ENCODE measurements at regions not wholly inside any gene's neighbourhood (a gene's known extent, or its start where the extent isn't known, plus 50 kb on each side); places are given as distances from the start of the nearest gene placed in this dataset.
"Not testable (repeated sequence)": the region's sequence is repeated elsewhere in the genome, so short reads cannot be mapped to it uniquely, and the experiment has no call there.

DNA sequence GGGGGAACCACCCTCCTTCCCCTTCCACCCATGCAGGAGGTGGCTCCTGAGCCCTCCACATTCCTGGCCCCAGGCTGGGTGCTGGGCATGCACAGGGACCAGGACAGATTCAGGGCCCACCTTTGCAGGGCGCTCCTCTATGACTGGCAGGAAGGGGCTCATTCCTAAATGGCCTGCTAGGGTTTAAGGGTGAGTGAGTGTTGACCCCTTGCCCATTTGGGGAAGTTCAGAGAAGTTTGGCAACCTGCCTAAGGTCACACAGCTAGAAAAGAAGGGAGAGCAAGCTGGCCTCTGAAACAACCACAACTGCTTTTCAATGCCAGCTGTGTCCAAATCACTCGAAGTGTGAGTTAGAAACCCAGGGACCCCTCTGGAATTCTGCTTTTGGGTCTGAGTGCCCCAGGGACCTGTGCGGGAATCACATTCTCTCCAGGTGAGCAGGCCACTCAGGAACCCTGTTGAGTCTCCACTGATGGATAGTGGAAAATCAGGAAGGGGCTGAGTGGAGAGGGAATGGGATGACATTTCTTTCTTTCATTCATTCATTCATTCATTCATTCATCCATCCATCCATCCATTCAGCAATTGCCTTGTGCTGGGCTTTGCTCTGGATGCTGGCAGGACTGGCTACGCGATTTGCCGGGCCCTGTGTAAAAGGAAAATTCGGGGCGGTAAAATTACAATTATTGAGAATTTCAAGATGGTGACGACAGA is 191.9 kb downstream of the C9orf50 start:
- no peak overlapping the region for H3K23ac ChIP-seq (ENCODE audit: low read length in 2 of 2)
- H4K91ac ChIP-seq (ENCODE audit: low read length): peak overlapping the region; percentile 19
- peak overlapping the region; percentile 20 to 93 for H2BK12ac ChIP-seq (ENCODE audit: low read length in 2 of 2)
- H2BK15ac ChIP-seq (ENCODE audit: low read depth, poor library complexity, severe bottlenecking): peak overlapping the region; percentile 19
- H2BK5ac ChIP-seq (ENCODE audit: low read depth, low read length, poor library complexity, severe bottlenecking): no peak overlapping the region
- no peaks in the 10 kb centered on the region for H3K79me1 ChIP-seq (replicated peaks; ENCODE audit: low read length, poor library complexity, severe bottlenecking)
- no peak for DNase-seq
- no peak overlapping the region for H4K8ac ChIP-seq (ENCODE audit: low read length)
- no peaks in the 10 kb centered on the region for H3K36me3 ChIP-seq (ENCODE audit: control insufficient read depth in 1 of 2, insufficient read depth in 2 of 2, low read depth in 1 of 2, low read length in 2 of 2)
- peaks cover 13% of the 10 kb centered on the region for H3K4me1 ChIP-seq (ENCODE audit: control insufficient read depth, insufficient read depth, low read depth, low read length)
- H2AFZ ChIP-seq (ENCODE audit: low read depth, low read length): no peak overlapping the region
- H3K9me3 ChIP-seq (ENCODE audit: control insufficient read depth, low read length): no peaks in the 10 kb centered on the region
- H3K18ac ChIP-seq (ENCODE audit: low read depth in 1 of 2, low read length in 2 of 2): peak overlapping the region; percentile 46 to 48
- H3K4me2 ChIP-seq (ENCODE audit: low read length, poor library complexity, severe bottlenecking): no peak overlapping the region
- H3K4ac ChIP-seq (ENCODE audit: low read depth in 1 of 2, low read length in 2 of 2): peak overlapping the region in 1 of 2 experiments; percentile 6
- no peak overlapping the region for H3K27ac ChIP-seq (ENCODE audit: low read length, poor library complexity, severe bottlenecking)
- H2AK5ac ChIP-seq (ENCODE audit: low read length, severe bottlenecking): no peak overlapping the region
- H2BK120ac ChIP-seq (ENCODE audit: low read depth, low read length): no peak overlapping the region
- 90% methylated on average over 9 of the region's 9 CpGs for WGBS
- H3K4me3 ChIP-seq (ENCODE audit: insufficient read depth in 1 of 2, low read depth in 1 of 2, low read length in 2 of 2): no peak overlapping the region
- no peak overlapping the region for H3K9ac ChIP-seq (ENCODE audit: low read length)
- H3K27me3 ChIP-seq (ENCODE audit: control insufficient read depth in 1 of 2, insufficient read depth in 1 of 2, low read length in 2 of 2): peaks cover 0 to 8% of the 10 kb centered on the region in 2 experiments
- H3K14ac ChIP-seq (ENCODE audit: low read length in 2 of 2): no peak overlapping the region

DNA sequence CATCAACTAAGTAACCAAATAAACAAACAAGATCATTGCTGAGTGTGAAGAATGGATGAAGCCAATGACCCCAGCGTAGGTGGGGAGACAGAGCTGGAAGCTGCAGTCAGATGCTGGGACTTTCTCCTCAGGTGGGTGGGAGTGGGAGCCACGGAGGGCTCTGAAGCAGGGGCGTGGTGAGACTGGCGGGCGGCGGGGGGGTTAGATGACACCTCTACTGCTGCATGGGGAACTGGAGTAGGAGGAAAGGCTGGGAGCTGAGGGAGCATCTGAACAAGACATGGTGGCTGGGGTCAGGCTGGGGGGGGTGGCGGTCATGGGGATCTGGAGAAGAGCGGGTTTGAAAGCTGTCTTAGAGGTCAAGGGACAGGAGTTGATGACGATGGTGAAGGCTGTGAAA is 193.8 kb downstream of the C9orf50 start:
- no peak overlapping the region for H3K4me3 ChIP-seq (ENCODE audit: insufficient read depth in 1 of 2, low read depth in 1 of 2, low read length in 2 of 2)
- no peak overlapping the region for H4K8ac ChIP-seq (ENCODE audit: low read length)
- H4K91ac ChIP-seq (ENCODE audit: low read length): peak overlapping the region; percentile 4
- no peak overlapping the region for H2AK5ac ChIP-seq (ENCODE audit: low read length, severe bottlenecking)
- H2AFZ ChIP-seq (ENCODE audit: low read depth, low read length): no peak overlapping the region
- no peak overlapping the region for H3K9ac ChIP-seq (ENCODE audit: low read length)
- no peak overlapping the region for H2BK12ac ChIP-seq (ENCODE audit: low read length in 2 of 2)
- H3K27ac ChIP-seq (ENCODE audit: low read length, poor library complexity, severe bottlenecking): no peak overlapping the region
- 84% methylated on average over 9 of the region's 9 CpGs for WGBS
- peaks cover 14% of the 10 kb centered on the region for H3K4me1 ChIP-seq (ENCODE audit: control insufficient read depth, insufficient read depth, low read depth, low read length)
- no peaks in the 10 kb centered on the region for H3K36me3 ChIP-seq (ENCODE audit: control insufficient read depth in 1 of 2, insufficient read depth in 2 of 2, low read depth in 1 of 2, low read length in 2 of 2)
- no peak overlapping the region for H3K4me2 ChIP-seq (ENCODE audit: low read length, poor library complexity, severe bottlenecking)
- no peak overlapping the region for H3K14ac ChIP-seq (ENCODE audit: low read length in 2 of 2)
- peaks cover 0 to 4% of the 10 kb centered on the region in 2 experiments for H3K27me3 ChIP-seq (ENCODE audit: control insufficient read depth in 1 of 2, insufficient read depth in 1 of 2, low read length in 2 of 2)
- no peak overlapping the region for H3K23ac ChIP-seq (ENCODE audit: low read length in 2 of 2)
- DNase-seq: no peak
- H2BK15ac ChIP-seq (ENCODE audit: low read depth, poor library complexity, severe bottlenecking): no peak overlapping the region
- no peak overlapping the region for H3K4ac ChIP-seq (ENCODE audit: low read depth in 1 of 2, low read length in 2 of 2)
- H3K18ac ChIP-seq (ENCODE audit: low read depth in 1 of 2, low read length in 2 of 2): no peak overlapping the region
- H3K9me3 ChIP-seq (ENCODE audit: control insufficient read depth, low read length): no peaks in the 10 kb centered on the region
- no peak overlapping the region for H2BK120ac ChIP-seq (ENCODE audit: low read depth, low read length)
- no peaks in the 10 kb centered on the region for H3K79me1 ChIP-seq (replicated peaks; ENCODE audit: low read length, poor library complexity, severe bottlenecking)
- no peak overlapping the region for H2BK5ac ChIP-seq (ENCODE audit: low read depth, low read length, poor library complexity, severe bottlenecking)

DNA sequence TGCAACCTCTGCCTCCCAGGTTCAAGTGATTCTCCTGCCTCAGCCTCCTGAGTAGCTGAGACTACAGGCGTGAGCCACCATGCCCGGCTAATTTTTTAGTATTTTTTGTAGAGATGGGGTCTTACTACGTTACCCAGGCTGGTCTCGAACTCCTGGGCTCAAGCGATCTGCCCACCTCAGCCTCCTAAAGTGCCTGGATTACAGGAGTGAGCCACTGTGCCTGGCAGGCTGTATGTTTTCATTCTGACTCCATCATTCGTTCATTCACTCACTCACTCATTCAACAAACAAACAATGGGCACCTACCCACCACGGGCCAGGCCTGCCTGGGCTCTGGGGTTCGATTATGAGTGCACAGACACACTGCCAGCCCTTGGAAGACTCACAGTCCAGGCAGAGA is 197.1 kb downstream of the C9orf50 start:
- not testable (repeated sequence) for H2BK5ac ChIP-seq (ENCODE audit: low read depth, low read length, poor library complexity, severe bottlenecking); H3K23ac ChIP-seq (ENCODE audit: low read length in 2 of 2); H2BK120ac ChIP-seq (ENCODE audit: low read depth, low read length); H3K27ac ChIP-seq (ENCODE audit: low read length, poor library complexity, severe bottlenecking); H3K4me3 ChIP-seq (ENCODE audit: insufficient read depth in 1 of 2, low read depth in 1 of 2, low read length in 2 of 2); H4K8ac ChIP-seq (ENCODE audit: low read length); H2AFZ ChIP-seq (ENCODE audit: low read depth, low read length); H3K79me1 ChIP-seq (replicated peaks; ENCODE audit: low read length, poor library complexity, severe bottlenecking); H3K4me2 ChIP-seq (ENCODE audit: low read length, poor library complexity, severe bottlenecking); H2AK5ac ChIP-seq (ENCODE audit: low read length, severe bottlenecking); H3K27me3 ChIP-seq (ENCODE audit: control insufficient read depth in 1 of 2, insufficient read depth in 1 of 2, low read length in 2 of 2); H3K9ac ChIP-seq (ENCODE audit: low read length); H4K91ac ChIP-seq (ENCODE audit: low read length); H3K36me3 ChIP-seq (ENCODE audit: control insufficient read depth in 1 of 2, insufficient read depth in 2 of 2, low read depth in 1 of 2, low read length in 2 of 2); H3K14ac ChIP-seq (ENCODE audit: low read length in 2 of 2); H2BK15ac ChIP-seq (ENCODE audit: low read depth, poor library complexity, severe bottlenecking); DNase-seq; H3K9me3 ChIP-seq (ENCODE audit: control insufficient read depth, low read length); H3K4ac ChIP-seq (ENCODE audit: low read depth in 1 of 2, low read length in 2 of 2)
- Histone ChIP-seq H2BK12ac (ENCODE audit: low read length in 2 of 2) (peak overlapping the region; percentile 14 to 73), H3K18ac (ENCODE audit: low read depth in 1 of 2, low read length in 2 of 2) (peak overlapping the region in 1 of 2 experiments; percentile 56), H3K4me1 (ENCODE audit: control insufficient read depth, insufficient read depth, low read depth, low read length) (peaks cover 16% of the 10 kb centered on the region)
- WGBS: 92% methylated on average over 8 of the region's 8 CpGs

DNA sequence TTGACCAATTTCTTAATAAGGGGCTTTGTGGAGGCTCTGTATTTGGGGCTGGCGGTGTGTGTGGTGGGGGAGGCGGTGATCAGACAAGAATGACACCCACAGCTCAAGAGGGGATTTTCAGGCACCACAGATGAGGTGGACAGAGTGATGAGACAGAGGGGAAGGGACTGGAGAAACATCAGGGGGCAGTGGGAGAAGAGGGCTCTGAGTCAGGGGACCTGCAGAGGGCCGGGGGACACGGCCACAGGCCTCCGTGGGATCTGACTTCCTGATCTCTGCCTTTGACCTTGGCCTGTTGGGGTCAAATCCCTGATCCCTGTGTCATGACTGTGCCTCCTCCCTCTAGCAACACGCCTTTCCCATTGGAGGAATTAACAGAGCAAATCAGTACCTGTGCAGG is 197.7 kb downstream of the C9orf50 start:
- Histone ChIP-seq H2AK5ac (ENCODE audit: low read length, severe bottlenecking) (peak overlapping the region; percentile 24), H3K27me3 (ENCODE audit: control insufficient read depth in 1 of 2, insufficient read depth in 1 of 2, low read length in 2 of 2) (no peaks in the 10 kb centered on the region), H3K4ac (ENCODE audit: low read depth in 1 of 2, low read length in 2 of 2) (peak overlapping the region; percentile 59 to 79), H3K36me3 (ENCODE audit: control insufficient read depth in 1 of 2, insufficient read depth in 2 of 2, low read depth in 1 of 2, low read length in 2 of 2) (no peaks in the 10 kb centered on the region), H3K18ac (ENCODE audit: low read depth in 1 of 2, low read length in 2 of 2) (peak overlapping the region; percentile 82), H3K9me3 (ENCODE audit: control insufficient read depth, low read length) (no peaks in the 10 kb centered on the region), H2BK12ac (ENCODE audit: low read length in 2 of 2) (peak overlapping the region; percentile 21 to 86), H4K91ac (ENCODE audit: low read length) (peak overlapping the region; percentile 88), H3K4me3 (ENCODE audit: insufficient read depth in 1 of 2, low read depth in 1 of 2, low read length in 2 of 2) (no peak overlapping the region), H4K8ac (ENCODE audit: low read length) (peak overlapping the region; percentile 79), H3K4me2 (ENCODE audit: low read length, poor library complexity, severe bottlenecking) (no peak overlapping the region), H3K27ac (ENCODE audit: low read length, poor library complexity, severe bottlenecking) (no peak overlapping the region), H3K4me1 (ENCODE audit: control insufficient read depth, insufficient read depth, low read depth, low read length) (peaks cover 12% of the 10 kb centered on the region), H2AFZ (ENCODE audit: low read depth, low read length) (no peak overlapping the region), H3K14ac (ENCODE audit: low read length in 2 of 2) (peak overlapping the region in 1 of 2 experiments; percentile 18), H3K79me1 (replicated peaks; ENCODE audit: low read length, poor library complexity, severe bottlenecking) (no peaks in the 10 kb centered on the region), H2BK15ac (ENCODE audit: low read depth, poor library complexity, severe bottlenecking) (no peak overlapping the region), H2BK120ac (ENCODE audit: low read depth, low read length) (peak overlapping the region; percentile 35), H3K9ac (ENCODE audit: low read length) (no peak overlapping the region), H3K23ac (ENCODE audit: low read length in 2 of 2) (no peak overlapping the region), H2BK5ac (ENCODE audit: low read depth, low read length, poor library complexity, severe bottlenecking) (peak overlapping the region; percentile 11)
- DNase-seq: no peak
- WGBS: 56% methylated on average over 6 of the region's 6 CpGs

Measured in mesenchymal stem cell (in vitro differentiated cells and primary cell).